GM19452 (cell line): ENCODE measurements at regions not wholly inside any gene's neighbourhood (a gene's known extent, or its start where the extent isn't known, plus 50 kb on each side); places are given as distances from the start of the nearest gene placed in this dataset.
"Not testable (repeated sequence)": the region's sequence is repeated elsewhere in the genome, so short reads cannot be mapped to it uniquely, and the experiment has no call there.

Experiments used
- ATAC-seq: cut with Tn5 transposase; IDR thresholded peaks from one replicate; pipeline ENCODE4 v1.9.1; 2021; ENCODE audit not compliant: unreplicated experiment

DNA sequence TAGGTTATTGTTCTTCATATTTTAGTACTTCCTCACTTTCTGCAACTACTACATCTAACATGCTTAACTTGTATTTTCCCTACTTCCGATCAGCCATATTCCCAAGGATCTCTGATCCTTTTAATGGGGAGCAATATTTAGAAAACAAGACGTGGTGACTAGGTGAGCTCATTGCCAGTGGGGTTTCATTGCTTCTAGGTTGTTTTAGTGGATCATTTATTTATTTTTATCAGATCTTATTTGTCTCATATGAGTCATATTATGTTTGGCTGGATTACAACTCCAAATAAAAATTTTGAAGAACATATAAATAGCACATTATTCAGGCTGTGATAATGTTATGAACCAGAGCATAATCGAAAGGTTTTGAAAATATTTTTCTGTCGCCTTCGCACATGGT is 480.9 kb upstream of the TMEFF2 start:
- no peak for ATAC-seq

DNA sequence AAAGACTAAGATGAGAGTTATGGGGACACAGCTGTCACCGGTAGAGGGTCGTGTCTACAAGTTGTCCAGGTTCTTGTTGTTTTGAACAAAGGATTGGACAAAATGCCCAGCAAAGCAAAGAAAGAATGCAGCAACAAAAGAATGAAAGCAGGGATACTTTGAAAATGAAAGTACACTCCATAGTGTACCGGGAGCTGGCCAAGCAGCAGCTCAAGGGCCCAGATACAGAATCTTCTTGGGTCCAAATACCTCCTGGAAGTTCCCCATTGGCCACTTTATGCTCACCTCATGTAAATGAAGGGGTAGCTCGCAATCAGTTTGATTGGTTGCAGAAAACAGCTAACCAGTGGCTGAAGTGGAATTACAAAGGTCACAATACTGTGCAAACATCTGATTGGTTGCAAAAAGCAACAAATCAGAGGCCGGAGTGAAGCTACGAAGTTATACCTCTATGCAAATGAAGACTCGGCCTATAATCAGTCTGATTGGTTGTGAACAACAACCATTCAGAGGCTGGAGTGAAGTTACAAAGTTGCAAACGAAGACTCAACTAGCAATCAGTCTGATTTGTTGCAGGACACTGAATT is 474.9 kb upstream of the TMEFF2 start:
- ATAC-seq, result no peak

DNA sequence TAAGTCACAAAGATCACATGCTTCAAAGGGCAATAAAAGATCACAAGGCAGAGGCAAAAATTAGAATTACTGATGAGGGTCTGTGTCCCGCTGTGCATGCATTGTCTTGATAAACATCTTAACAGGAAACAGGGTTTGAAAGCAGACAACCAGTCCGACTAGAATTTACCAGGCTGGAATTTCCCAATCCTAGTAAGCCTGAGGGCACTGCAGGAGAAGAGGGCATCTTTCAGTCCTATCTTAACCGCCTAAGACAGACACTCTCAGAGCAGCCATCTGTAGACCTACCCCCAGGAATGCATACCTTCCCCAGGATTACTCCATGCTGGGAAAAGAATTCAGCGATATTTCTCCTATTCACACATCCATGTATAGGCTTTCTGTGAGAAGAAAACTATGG is 465.8 kb upstream of the TMEFF2 start:
- ATAC-seq, result not testable (repeated sequence)

DNA sequence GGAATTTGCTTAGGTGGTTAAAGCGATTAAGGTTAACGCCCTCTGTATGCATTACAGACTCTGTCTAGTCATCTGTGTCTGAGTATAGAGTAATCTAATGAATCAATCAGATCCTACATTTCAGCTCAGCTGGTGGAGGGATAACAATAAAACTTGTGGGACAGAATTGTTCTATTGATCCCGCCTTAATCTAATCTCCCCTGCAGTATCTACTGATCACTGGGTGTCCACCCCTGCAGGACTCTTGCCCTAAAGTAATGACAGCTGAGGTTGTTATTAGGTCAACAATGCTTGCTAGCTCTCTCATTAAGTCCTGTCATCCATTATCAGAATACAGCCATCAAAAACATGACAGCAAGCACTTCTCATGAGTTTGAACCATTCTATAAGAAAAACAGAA is 462.6 kb upstream of the TMEFF2 start:
- ATAC-seq, result no peak

DNA sequence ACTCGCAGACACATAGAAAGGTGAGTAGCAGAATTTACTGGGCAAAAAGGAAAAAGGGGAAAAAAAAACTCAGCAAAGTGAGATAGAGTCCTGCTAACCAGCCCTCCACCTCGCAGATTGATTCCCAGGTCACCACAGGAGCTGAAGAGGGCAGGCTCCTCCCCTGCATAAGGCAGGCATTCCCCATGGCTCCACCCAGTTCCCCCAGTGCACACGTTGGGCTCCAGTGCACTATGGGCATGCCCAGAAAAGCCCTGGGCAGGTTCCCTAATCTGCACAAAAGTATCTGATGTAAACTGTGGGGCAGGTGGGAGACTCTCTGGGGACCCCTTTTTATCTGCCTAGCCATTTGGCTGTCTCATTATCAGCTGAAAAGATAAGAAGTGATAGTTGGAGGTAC is 461.2 kb upstream of the TMEFF2 start:
- ATAC-seq, result no peak

DNA sequence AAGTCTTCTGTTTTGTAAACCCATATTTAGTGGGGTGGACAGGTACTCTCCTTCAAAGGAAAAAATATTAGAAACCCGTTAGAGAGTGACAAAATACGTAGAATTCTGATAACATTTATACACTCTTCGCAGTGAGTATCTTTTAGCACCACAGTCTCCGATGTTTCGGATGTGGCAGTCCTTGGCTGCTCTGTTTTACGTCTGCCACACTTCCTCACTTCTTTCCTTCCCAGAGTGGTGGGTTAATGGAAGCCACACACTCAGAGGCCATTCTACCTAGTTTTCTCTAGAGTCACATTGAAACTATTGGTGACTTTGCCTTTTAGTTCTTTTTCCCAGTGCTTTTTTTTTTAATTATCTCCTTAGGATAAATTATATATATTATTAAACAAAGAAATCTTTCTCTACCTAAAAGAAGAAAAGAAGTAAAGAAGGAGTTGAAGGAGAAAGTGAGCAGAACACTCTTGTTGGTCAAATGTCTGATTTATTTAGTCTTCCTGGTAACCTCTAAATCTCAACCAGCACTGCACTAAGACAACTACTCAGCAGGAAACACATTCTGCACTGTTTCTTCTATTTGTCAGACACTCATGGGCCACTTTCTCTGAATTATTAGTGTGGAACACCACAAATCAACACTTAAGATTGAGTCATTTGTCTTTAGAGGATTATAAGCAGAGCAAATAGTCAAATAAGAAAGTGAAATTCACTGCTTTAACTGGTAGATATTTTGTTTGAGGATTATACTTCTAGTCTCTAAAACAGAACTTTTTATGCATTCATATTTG is 451.3 kb upstream of the TMEFF2 start:
- ATAC-seq, result no peak

DNA sequence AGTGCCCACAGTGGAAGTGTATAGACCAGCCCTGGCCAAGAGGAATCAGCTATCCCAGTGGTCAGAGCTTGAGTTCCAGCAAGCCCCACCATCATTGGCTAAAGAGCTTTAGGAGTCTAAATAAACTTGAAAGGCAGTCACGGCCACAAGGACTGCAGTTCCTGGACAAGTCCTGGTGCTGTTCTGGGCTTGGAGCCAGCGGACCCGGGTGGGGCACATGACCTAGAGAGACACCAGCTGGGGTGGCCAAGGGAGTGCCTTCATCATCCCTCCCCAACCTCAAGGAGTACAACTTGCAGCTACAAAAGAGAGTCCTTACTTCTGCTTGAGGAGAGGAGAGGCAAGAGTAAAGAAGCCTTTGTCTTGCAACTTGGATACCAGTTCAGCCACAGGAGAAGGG is 439.8 kb upstream of the TMEFF2 start:
- ATAC-seq, result no peak

DNA sequence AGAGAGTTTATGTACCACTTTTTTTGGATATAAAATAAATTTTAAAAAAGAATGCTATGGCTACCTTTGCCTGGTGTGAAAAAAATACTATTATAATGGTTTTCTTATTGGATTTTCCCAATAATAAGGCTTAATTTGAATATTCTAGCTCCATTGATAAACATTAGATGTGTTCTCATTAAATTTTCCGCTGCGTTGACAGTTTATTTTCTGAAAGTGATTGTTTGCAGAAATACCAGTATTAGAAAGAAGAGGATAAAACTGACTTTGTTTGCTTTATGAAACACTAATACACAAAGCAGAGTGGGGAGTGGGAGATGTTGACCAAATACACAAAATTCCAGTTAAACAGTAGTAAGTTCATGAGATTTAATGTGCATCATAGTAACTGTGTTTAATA is 433.3 kb upstream of the TMEFF2 start:
- no peak for ATAC-seq

DNA sequence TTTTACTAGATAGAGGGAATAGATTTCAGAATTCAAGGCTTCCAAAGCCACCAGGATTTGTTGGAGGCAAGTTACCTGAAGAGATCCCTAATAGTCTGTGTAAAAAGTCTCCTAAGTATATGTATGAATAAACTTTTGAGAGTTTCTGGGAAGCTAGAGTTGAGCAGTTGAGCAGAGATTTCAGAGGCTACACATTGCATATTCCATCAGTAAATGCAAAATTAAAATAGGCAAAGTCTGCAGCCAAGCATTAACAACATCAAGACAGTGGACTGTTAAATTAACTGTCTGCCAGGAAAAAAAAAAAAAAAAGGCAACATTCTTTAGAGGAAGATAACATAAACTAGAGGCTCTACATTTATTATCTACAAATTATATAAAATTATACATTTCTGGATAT is 420.4 kb upstream of the TMEFF2 start:
- ATAC-seq, result no peak

DNA sequence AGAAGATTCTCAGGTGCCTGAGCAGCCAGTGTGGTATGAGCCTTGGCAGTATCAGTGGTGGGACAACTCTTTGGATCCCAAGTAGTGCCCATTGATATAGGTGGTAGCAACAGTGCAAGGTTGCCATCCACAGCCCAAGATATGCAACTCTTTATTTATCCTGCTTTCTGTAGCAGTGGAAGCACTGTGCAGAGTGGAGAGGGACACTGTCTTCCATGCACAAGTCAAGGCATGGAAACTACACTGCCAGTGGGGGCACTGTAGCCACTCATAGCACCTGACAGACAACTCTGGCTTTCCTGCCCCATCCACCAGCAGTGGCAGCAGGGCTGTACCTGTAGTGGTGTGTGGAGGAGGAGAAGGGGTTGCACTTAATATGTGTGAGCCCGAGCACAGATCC is 409.6 kb upstream of the TMEFF2 start:
- no peak for ATAC-seq

DNA sequence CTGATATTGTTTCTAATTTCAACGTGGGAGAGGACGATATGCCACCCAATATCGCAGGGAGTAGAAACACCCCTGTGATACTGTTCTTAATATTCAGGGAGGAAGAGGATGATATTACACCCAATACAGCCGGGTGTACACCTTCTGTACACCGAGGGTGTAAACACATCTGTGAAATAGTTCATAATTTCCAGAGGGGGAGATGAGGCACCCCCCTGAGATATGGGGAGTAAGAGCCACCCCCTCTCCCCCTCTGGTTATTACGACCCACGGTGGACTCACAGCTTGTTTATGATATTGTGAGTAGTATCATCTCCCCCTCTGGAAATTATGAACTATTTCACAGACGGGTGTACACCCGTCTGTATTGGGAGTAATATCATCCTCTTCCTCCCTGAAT is 403.9 kb upstream of the TMEFF2 start:
- ATAC-seq, result not testable (repeated sequence)

DNA sequence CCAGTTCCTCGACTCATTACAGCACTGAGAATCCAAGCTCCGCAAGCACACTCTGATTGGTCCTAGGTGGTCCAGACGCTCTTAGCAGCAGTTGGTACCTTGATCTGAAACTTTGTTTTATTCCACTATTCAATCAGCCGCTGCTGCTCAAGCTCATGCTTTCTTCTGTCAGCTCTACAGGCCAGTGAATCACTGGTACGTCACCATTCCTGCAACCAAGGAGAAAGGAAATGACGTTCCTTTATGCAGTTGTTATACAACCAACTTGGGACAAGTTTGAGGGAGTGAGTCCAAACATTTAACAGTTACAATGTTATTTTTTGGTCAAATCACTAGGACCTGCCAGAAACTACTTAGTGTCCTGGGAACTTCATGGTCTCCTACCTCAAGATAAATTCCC is 398.8 kb upstream of the TMEFF2 start:
- no peak for ATAC-seq

DNA sequence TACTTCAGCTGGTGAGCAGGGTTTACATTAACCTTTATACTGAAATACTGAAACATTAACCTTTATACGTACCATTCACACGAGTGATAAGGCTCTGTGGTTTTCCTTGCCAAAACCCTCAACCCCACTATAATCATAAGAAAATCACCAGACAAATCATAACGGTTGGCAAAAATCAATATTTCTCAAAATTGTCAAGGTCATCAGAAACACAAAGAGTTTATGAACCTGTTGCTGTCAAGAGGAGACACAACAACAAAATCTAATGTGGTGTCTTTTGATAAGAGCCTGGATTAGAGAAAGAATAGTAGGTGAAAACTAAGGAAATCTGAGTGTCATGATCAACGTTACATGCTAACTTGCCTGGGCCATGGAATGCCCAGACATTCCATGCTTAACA is 396.9 kb upstream of the TMEFF2 start:
- no peak for ATAC-seq

DNA sequence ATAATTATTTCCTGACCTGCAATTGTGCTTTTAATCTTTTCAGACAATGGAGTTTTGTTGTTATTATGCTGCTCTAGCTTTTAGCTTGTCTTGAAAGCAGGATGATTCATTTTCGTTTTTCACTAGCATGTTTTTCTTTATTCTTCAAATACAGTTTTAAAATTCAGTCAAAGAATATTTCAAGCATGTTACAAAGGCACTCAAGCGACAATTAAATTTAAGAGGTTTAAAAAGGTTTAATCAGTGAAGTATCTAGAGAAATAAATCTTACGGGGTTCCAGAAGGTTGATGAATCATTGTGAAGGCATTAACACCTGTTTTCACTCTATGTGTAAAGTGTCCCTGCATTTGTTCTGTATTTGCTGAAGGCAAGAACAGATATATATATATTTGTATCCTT is 390.7 kb upstream of the TMEFF2 start:
- ATAC-seq, result no peak

DNA sequence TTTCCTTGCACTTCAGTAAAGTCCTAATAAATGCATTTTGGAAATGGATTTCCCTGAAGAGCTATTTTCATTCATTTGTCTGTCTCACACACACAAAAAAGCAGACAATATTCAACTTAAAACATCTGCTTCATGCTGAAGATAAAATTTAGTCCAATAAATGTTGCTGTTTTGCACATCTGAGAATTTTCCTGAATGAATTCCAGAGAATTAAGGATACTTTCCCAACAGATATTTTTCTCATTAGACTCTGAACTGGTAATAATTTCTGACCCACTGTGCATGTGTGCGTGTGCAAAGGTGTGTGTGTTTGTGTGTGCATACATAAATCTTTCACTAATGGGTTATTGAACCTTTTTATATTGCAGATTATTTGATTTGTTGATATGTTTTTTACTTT is 390.2 kb upstream of the TMEFF2 start:
- no peak for ATAC-seq

DNA sequence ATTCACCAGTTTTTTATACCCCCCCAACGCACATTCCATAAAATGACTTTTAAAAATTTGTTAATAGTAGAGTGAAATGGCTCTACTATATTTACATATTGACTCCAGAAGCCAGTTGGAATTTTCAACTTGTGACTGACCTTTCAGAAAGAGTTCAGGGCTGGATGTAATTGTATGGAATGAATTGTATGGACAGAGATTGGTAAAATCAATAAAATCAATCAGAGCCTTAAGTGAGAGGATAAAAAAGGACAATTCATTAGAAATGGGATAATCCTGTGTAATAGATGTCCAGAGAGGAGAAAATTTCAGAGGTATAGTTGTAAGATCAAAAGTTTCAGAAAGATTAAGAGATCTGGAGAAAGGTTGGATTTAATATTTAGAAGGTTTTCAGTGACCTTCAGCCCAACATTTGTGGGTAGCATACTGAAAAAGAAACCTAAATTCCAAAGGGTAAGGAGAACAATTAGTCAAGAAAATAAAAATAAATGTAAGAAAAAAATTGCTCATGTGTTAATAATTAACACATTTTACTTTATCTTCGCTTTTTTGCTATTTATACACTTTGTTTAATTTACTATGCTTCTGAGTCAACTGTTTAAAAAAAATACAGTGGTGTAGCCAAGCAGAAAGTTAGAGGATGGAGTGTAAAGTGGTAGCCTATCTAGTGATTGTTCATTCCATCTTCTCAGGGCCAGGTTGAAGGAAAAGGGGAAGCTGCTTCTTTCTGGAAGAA is 385.4 kb upstream of the TMEFF2 start:
- no peak for ATAC-seq

DNA sequence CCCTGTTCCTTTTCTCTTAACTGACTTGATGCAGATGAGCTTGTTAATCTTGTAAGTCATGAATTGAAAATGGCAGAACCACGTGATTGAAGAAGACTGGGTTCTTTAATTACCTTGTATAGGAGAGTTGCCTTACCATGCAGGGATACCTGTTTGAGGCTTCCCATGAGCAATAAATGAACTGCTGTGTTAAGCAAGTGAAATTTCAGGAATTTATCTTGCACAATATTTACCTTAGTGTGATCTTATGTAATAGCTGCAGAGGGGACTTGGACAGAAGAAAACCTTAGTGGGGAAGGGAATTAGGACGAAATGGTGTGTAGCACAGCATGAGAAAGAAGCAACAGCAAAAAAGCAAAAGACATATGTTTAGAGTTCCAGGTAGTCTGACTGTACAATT is 384.0 kb upstream of the TMEFF2 start:
- no peak for ATAC-seq

DNA sequence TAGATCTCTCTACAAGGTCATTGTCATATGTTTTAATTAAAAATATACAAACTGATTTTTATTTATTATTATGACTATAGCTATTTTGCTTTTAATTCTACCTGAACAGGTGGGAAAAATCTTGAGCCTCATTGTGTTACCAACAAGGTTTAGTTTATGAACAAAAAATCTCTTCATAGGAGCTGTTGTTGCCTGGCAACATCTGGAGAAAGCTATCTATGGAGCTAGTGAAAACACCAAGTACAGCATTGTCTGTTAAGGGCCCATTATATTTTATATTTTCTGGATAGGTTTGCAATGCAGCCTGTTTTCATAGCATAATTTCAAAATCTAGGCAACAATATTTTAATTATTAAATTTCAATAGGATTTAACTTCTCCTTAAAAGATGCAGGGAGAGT is 383.0 kb upstream of the TMEFF2 start:
- ATAC-seq, result no peak

DNA sequence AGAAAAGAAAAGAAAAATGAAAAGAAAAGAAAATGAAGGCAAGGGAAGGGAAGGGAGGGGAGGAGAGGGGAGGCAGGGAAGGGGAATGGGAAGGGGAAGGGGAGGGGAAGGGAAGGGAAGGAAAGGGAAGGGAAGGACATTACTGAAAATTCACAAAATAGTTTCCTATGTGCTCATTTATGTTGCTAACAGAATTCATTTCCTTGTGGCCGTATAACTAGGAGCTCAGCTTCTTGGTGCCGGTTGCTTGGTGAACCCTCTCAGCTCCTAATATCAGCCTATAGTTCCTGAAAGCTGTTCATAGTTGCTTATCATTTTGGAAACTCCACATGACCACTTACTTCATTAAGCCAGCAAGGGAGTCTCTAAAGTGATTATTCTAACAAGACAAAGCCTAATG is 379.8 kb upstream of the TMEFF2 start:
- no peak for ATAC-seq

DNA sequence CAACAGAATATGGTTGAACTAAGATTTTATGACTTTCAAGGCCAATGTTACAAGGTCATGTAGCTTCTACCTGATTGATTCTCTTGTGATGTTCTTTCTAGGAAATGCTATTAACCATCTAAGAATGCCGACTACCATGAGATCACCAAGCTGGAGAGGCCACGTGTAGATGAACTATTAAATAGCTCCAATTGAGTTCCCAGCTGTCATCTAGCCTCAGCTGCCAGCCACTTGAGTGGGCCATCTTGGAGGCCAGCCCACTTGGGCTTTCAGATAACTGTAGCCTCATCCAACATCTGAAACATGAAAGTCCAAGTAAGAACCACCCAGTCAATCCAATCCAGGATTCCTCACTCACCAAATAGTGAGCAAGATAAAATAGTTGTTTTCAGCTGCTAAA is 376.9 kb upstream of the TMEFF2 start:
- no peak for ATAC-seq

DNA sequence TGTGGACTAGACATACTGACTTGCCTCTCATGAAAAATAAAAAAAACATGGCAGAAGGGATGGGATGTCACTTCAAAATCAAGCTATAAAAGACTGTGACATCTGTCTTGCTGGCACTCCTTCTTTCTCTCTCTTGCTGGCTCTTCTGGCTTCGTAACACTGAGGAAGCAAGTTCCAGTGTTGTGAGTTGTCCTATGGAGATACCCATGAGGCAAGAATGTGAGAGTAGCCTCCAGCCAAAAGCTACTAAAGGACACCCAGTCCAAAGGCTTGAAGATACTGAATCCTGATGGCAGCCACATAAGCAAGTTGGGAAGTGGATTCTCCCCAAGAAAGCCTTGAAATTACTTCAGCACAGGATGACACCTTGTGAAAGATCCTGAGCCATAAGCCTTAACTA is 376.1 kb upstream of the TMEFF2 start:
- no peak for ATAC-seq

DNA sequence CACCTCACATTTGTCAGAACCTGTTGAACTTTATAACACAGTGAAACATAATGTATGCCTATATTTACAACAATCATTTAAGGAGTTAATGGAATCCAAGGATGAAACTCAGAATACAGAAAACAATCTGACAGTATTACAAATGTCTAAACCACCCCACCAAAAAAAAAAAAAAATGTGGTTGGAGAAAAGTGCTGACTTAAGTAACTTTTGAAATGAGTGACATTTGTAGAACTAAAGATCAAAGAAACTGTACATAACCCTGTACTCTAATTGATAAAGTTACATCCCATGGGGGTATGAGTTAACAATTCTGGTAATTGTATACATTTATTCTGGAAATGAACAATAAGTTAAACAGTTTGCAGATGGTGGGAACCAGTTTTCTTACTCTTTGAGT is 372.1 kb upstream of the TMEFF2 start:
- ATAC-seq, result no peak
